ENCODE measurements at regions not wholly inside any gene's neighbourhood (a gene's known extent, or its start where the extent isn't known, plus 50 kb on each side); places are given as distances from the start of the nearest gene placed in this dataset.

- no peaks in the 10 kb centered on the region for H3K79me2 ChIP-seq (replicated peaks; ENCODE audit: insufficient read depth)
- no peak for TF ChIP-seq JUNB (IDR thresholded peaks at IDR 0.05; ENCODE audit: unreplicated experiment)
- no peak for TF ChIP-seq STAT1 (IDR thresholded peaks at IDR 0.05; ENCODE audit: unreplicated experiment)
- TF ChIP-seq EZH2 (IDR thresholded peaks at IDR 0.05; ENCODE audit: low read depth, unreplicated experiment): no peak
- no peak for TF ChIP-seq ZNF114 (CRISPR knock-in tag; IDR thresholded peaks at IDR 0.05)
- TF ChIP-seq ETS1 (IDR thresholded peaks at IDR 0.05): no peak
- no peak for TF ChIP-seq ZNF462 (CRISPR knock-in tag; IDR thresholded peaks at IDR 0.05)
- no peak for TF ChIP-seq CTCF (conservative IDR thresholded peaks at IDR 0.05; ENCODE audit: low read depth in 2 of 2)
- no peak for TF ChIP-seq CREB1 (CRISPR knock-in tag; IDR thresholded peaks at IDR 0.05; ENCODE audit: low read depth)
- no peak for TF ChIP-seq REST (IDR thresholded peaks at IDR 0.05; ENCODE audit: unreplicated experiment)
- TF ChIP-seq ZNF331 (CRISPR knock-in tag; IDR thresholded peaks at IDR 0.05; ENCODE audit: low read depth): no peak
- no peak for TF ChIP-seq POLR2AphosphoS5 (IDR thresholded peaks at IDR 0.05; ENCODE audit: low read depth)
- no peaks in the 10 kb centered on the region for H3K4me1 ChIP-seq (ENCODE audit: insufficient read depth)
- H2AFZ ChIP-seq: no peak overlapping the region
- Mint-ChIP-seq H3K36me3 (ENCODE audit: low read depth) (peaks cover 26% of the 10 kb centered on the region), H3K27me3 (ENCODE audit: insufficient read depth, low read depth, poor library complexity) (no peaks in the 10 kb centered on the region), H3K9me3 (peaks cover 46% of the 10 kb centered on the region), H3K4me3 (no peak overlapping the region), H3K4me1 (peaks cover 2% of the 10 kb centered on the region; the same call in 1 of the 3 replicates), H3K27ac (no peak overlapping the region)
- ATAC-seq (no peak), DNase-seq (ENCODE audit: low spot score) (no peak)
- H3K4me3 ChIP-seq: no peak overlapping the region
- peaks cover 8% of the 10 kb centered on the region for H3K36me3 ChIP-seq (ENCODE audit: insufficient read depth)
- H3K27ac ChIP-seq (ENCODE audit: low read depth): no peak overlapping the region
- no peak overlapping the region for H3K4me2 ChIP-seq
- no peaks in the 10 kb centered on the region for H3K27me3 ChIP-seq (ENCODE audit: insufficient read depth)
- H3F3A ChIP-seq (replicated peaks; ENCODE audit: low read depth): no peaks in the 10 kb centered on the region
- H4K20me1 ChIP-seq (replicated peaks; ENCODE audit: insufficient read depth): no peaks in the 10 kb centered on the region
- H3K9me2 ChIP-seq (ENCODE audit: insufficient read depth): peaks cover 6% of the 10 kb centered on the region; the same call in 1 of the 2 replicates
Observed at GRCh38 chr18:75482880-75483279, 55.4 kb upstream of the SMIM21 start.

Measured in GM23338 (cell line).